AG04450 (cell line): ENCODE measurements at regions not wholly inside any gene's neighbourhood (a gene's known extent, or its start where the extent isn't known, plus 50 kb on each side); places are given as distances from the start of the nearest gene placed in this dataset.

Experiments
- CTCF ChIA-PET: fragments of 300-600, 350-600 bp; formaldehyde crosslinking; extraction: SDS; loops from one replicate; lab custom pipeline; 2022; ENCODE audit warnings: antibody characterized with exemption, inconsistent platforms; lab: Charles Lee
- POLR2A ChIA-PET: fragments of 350-600 bp; formaldehyde crosslinking; extraction: SDS; loops from one replicate; lab custom pipeline; 2021; ENCODE audit warnings: antibody characterized with exemption, inconsistent platforms; lab: Yijun Ruan, JAX
- DNase-seq: peaks from one replicate; pipeline ENCODE4 v3.0.0-alpha.2; 2011; ENCODE audit warnings: low read depth, low spot score
- H3K27ac ChIP-seq: one replicate; pipeline ENCODE4 v1.5.1; 2012; ENCODE audit warnings: low read depth, low read length, control low read depth
- H3K27me3 ChIP-seq: one replicate; pipeline ENCODE4 v1.6.0; 2012; ENCODE audit warnings: low read length; ENCODE audit not compliant: control insufficient read depth, insufficient read depth
- H3K4me3 ChIP-seq: 2 replicates; pipeline ENCODE4 v1.5.1; 2011; ENCODE audit warnings: mild to moderate bottlenecking, low read depth, low read length, control low read depth
- H3K9me3 ChIP-seq: 2 replicates; pipeline ENCODE4 v1.5.1; 2012; ENCODE audit warnings: low read length; ENCODE audit not compliant: control insufficient read depth, insufficient read depth
- TF ChIP-seq, protein P1 (sequence below): IDR thresholded peaks from 2 replicates; pipeline ENCODE4 v1.5.1; 2011; ENCODE audit warnings: low read depth, low read length, control low read depth, inconsistent platforms

DNA sequence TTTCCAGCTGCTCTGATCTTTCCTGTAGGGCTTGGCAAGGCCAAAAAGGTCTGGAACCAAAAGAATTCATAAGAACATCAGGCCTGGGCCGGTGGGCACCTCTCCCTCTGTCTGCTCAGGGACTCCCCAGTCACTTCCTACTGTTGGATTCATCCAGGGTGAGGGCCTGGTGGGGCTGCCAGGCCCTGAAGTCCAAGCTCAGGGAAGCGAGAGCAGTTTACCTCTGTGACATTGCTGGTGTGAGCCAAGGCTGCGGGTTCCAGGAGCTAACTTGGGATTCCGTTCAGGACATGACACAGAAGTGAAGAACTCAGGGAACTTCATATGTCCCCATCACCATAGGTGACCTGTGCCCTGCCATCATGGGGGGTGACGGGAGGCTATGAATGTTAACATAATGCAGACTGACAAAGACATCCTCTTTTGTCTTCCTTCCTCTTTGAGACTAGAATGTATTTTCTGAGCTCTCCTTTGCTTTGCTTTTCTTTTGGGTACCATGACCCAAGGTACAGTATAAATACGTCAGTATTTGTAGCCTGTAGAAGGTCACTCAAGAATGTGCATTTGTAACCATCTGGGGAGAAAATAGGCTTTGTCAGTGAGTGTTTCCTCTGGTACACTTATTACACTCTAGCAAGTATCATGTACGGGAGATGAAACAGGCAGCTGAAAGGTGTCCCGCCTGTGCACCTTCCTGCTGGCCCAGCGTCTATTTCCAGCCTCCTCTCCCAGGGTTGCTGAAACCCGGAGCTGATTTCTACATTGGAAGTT lies 130.5 kb upstream of the SLC1A4 start:
- peak overlapping the region; percentile 92 for H3K27ac ChIP-seq
- ChIA-PET CTCF (interaction anchor here (0.6 to 4.9 kb wide), 7 partner anchors 9 to 548 kb away, joined by 3 to 27 read pairs (median 7); partner anchors contain the start of gene SERTAD2), POLR2A (interaction anchor here (0.5 to 3.3 kb wide), 7 partner anchors 23 to 213 kb away, joined by 3 to 23 read pairs (median 7); partner anchors contain the start of gene SERTAD2)
- H3K9me3 ChIP-seq = peaks cover 11% of the 10 kb centered on the region
- H3K4me3 ChIP-seq = no peak overlapping the region; the same call in 1 of the 2 replicates
- peaks cover 5% of the 10 kb centered on the region for H3K27me3 ChIP-seq
- no peak for DNase-seq
- TF ChIP-seq, protein P1, sequence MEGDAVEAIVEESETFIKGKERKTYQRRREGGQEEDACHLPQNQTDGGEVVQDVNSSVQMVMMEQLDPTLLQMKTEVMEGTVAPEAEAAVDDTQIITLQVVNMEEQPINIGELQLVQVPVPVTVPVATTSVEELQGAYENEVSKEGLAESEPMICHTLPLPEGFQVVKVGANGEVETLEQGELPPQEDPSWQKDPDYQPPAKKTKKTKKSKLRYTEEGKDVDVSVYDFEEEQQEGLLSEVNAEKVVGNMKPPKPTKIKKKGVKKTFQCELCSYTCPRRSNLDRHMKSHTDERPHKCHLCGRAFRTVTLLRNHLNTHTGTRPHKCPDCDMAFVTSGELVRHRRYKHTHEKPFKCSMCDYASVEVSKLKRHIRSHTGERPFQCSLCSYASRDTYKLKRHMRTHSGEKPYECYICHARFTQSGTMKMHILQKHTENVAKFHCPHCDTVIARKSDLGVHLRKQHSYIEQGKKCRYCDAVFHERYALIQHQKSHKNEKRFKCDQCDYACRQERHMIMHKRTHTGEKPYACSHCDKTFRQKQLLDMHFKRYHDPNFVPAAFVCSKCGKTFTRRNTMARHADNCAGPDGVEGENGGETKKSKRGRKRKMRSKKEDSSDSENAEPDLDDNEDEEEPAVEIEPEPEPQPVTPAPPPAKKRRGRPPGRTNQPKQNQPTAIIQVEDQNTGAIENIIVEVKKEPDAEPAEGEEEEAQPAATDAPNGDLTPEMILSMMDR = no peak

DNA sequence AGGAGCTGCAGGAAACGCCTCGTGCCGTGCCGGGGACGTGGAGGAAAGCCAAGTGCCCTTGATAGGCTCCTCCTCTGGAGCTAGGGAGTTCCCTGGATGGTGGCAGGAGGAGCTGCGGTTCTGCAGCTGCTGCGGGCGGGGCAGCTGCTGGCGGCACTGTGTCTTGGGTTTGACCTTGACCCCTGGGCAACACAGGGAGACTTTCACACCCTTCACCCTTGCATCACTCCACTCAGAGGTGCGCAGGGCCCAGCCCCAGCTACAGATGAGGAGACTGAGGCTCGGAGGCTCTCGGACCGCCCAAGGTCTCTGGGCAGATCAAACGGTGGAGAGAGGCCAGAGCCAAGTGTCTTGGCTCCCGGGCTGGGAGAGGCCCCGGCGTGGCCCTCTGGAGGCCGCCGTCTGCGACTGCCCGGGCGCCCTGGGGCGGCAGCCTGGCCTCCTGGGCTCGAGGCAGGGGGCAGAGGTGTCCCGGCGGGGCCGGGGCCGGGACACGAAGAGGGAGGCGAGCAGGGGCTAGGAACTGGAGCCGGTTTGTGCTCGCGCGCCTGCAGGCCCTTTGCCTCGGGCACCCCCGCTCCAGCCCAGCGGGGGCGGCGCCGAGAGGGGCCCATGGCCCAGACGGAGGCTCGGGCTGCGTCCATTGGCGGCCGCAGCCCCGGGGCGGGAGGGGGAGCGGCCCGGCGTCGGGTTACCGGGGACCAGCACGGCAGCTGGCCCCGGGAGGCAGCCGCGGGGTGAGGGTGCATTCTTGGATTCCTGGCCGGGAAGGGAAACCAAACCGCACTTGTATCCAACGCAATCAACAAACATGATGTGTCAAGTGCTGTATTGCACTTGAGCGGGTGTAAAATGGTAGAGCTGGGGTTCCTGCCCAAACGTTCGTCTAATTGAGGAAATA lies 129.6 kb upstream of the SLC1A4 start:
- TF ChIP-seq, protein P1 = no peak
- peaks cover 11% of the 10 kb centered on the region for H3K9me3 ChIP-seq
- ChIA-PET POLR2A (interaction anchor here (0.6 to 3.3 kb wide), 7 partner anchors 20 to 214 kb away, joined by 3 to 23 read pairs (median 7); partner anchors contain the start of gene SERTAD2), CTCF (interaction anchor here (0.6 to 4.9 kb wide), 7 partner anchors 8 to 311 kb away, joined by 4 to 27 read pairs (median 9); partner anchors contain the start of gene SERTAD2)
- peak overlapping the region; percentile 44 for H3K4me3 ChIP-seq
- peaks cover 5% of the 10 kb centered on the region for H3K27me3 ChIP-seq
- peak; percentile 78 for DNase-seq
- H3K27ac ChIP-seq = peak overlapping the region; percentile 92

DNA sequence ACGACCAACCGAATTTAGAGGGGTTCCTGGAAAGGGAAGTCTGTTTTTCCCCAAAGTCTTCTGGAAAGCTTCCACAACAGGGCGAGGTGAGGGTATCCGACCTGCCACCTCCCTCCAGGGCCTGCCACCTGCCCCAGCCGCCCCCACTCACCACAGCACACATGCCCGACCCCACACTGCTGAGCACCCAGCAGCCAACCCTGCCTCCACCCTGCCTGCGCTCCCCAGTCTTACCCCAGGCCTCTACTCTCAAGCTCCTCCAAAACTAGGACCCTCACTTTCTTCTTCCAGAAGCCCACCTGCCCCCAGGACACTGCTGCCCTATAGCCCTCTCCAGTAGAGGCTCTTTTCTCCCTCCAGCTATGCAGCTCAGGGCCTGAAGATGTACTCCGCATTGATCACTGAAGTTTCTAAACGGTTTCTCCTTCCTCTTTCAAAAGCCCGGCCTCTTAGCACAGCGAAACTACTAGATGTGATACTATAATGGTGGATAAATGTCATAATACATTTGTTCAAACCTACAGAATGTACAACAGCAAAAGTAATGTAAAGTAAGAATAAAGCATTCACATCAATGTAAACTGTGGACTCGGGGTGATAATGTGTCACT lies 128.8 kb upstream of the SLC1A4 start:
- peak overlapping the region; percentile 69 for H3K27ac ChIP-seq
- peaks cover 11% of the 10 kb centered on the region for H3K9me3 ChIP-seq
- H3K4me3 ChIP-seq = no peak overlapping the region
- DNase-seq = no peak
- CTCF ChIA-PET = interaction anchor here (0.6 to 4.9 kb wide), 4 partner anchors 90 to 312 kb away, joined by 4 to 27 read pairs (median 10); partner anchors contain the start of gene SERTAD2
- POLR2A ChIA-PET = interaction anchor here (1.2 to 3.3 kb wide), 4 partner anchors 21 to 215 kb away, joined by 4 to 23 read pairs (median 18); partner anchors contain the start of gene SERTAD2
- peaks cover 5% of the 10 kb centered on the region for H3K27me3 ChIP-seq
- TF ChIP-seq, protein P1 = no peak

DNA sequence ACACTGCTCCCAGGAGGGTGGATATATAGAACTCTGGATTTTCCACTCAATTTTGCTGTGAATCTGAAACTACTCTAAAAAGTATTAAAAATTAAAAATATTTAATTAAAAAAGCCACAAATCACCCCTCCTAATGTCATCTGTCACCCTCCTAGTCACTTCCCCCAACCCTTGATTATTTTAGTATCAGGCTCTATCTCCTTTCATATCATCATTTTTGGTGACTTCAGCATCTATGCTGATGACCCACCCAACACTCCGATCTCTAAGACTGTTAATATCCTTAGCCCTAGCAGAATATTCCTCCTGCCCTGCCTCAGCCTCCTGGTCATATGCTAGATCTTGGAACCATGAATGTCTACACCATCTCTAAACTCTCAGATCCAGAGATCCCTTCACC lies 128.3 kb upstream of the SLC1A4 start:
- TF ChIP-seq, protein P1 = no peak
- Histone ChIP-seq H3K9me3 (peaks cover 11% of the 10 kb centered on the region), H3K4me3 (no peak overlapping the region), H3K27me3 (peaks cover 9% of the 10 kb centered on the region), H3K27ac (no peak overlapping the region)
- DNase-seq = no peak
- ChIA-PET CTCF (interaction anchor here (3.1 to 4.9 kb wide), 2 partner anchors 207 to 215 kb away, joined by 11 to 27 read pairs; partner anchors contain the start of gene SERTAD2), POLR2A (interaction anchor here (2.3 to 3.3 kb wide), 2 partner anchors 110 to 207 kb away, joined by 22 to 23 read pairs; partner anchors contain the start of gene SERTAD2)
